Stimulated activated CD4-positive, alpha-beta T cell treated with anti-CD3 and anti-CD28 coated beads, Interleukin-2, amount 100 ng/mL, for 48 hours (primary cell): ENCODE measurements at regions not wholly inside any gene's neighbourhood (a gene's known extent, or its start where the extent isn't known, plus 50 kb on each side); places are given as distances from the start of the nearest gene placed in this dataset.

ENCODE experiments used
- DNase-seq, 2 donors: peaks; one replicate each; pipeline ENCODE4 v3.0.0-alpha.2; 2020

DNA sequence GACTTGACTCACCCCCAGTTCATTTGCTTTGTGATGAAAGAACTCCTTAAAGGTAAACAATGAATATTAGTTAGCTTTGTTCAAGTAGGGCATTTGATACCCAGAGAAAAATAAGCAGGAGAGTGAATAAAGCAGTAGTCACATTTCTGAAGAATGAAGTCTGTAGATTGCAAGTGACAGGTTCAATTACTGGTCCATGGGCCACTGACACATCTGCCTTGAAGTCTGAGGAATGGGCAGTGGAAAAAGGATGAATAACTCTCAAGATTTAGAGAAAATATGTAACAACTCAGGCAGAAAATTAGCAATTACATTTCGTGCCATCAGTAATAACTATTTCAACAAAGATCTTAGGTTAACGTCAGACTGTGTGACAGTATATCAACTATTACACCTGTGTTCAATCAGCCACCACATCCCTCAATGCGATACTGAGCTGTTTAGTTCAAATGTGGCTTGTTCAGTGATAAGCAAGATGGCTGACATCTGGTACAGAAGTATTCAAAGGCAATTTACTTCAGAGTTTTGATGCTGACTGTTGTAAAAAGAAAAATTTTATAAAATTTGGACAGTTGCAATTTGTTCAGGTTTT, 1890.7 kb upstream of the NUDT12 start:
- no peak for DNase-seq

DNA sequence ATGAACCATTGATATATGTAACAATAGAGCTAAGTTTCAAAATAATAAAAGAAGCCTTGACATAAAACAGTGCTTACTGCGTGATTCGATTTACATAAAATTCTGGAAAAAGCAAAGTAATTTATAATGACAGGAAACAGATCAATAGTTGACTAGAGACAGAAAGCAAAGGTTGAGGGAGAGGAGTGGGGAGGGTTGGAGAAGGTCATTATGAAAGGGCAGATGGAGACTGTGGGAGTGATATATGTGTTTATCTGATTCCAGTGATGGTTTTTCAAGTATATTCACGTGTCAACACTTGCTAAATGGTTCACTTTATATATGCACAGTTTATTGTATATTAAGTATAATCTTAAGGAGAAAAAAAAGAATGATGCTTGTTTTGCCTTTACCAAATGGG, 1885.7 kb upstream of the NUDT12 start:
- DNase-seq = no peak

DNA sequence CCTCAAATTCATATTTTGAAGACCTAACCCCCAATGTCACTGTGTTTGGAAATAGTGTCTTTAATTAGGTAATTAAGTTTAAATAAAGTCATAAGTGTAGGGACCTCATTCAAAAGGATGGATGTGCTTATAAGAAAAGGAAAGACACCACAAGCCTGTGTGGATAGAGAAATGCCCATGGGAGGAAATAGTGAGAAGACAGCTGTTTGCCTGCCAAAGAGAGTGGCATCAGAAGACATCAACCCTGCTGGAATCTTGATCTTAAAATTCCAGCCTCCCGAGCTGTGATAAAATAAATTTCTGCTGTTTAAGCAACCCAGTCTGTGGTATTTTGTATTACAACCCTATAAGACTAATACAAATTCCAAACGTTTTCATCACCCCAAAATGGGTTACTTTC, 1867.9 kb upstream of the NUDT12 start:
- no peak for DNase-seq

DNA sequence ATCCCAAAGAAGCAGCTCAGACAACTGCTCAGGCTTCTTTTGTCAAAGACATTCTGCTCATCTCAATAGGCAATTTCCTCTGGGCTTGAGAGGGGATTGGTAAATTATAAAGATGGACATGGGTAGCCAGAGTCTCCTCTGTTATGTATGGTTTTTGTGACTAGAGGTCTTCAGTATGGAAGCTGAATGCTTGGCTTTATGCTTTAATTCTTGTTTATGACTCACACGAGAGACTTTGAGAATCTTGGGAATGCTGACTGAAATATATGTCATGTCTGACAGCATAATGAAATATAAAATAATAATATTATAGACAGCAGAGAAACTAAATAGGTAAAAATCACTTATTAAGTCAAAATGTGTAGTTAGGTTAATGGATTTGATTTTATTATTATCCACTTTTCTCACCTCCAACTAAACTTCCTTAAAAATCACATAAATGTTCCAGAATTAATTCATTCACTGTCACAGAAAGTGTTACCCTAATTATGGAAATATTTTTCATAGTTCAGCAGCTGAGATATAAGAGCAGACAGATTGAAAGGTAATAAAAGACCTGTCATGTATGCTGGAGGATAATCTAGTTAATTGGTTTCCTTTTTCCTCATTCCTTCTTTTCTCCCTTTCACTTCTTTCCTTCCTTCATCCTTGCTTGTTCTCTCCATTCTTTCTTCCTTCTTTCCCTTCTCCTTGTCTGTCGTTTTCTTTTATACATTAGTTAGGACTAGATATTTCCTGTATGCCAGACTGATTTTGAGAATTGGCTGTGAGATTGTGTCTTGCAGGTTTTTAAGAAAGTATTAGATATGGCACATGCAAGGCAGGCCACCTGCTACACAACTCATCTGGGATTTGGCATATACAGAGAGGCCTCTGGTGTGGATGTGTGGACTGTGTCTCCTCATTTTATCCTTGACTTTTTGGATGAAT, 1866.1 kb upstream of the NUDT12 start:
- DNase-seq = no peak

DNA sequence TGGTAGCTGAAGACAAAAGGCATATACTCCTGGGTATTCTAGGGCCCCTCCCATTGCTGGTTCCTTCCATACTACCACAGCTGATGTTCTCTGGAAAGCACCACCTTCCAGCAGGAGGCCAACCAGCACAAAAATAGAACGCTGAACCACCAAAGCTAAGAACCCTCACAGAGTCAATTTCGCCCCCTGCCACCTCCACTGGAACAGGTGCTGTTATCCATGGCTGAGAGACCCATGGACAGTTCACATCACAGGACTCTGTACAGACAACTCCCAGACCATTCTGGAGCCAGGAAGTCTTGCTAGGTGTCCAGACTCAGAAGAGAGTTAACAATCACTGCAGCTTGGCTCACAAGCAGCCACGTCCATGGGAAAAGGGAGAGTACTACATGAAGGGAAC, 1851.5 kb upstream of the NUDT12 start:
- no peak for DNase-seq

DNA sequence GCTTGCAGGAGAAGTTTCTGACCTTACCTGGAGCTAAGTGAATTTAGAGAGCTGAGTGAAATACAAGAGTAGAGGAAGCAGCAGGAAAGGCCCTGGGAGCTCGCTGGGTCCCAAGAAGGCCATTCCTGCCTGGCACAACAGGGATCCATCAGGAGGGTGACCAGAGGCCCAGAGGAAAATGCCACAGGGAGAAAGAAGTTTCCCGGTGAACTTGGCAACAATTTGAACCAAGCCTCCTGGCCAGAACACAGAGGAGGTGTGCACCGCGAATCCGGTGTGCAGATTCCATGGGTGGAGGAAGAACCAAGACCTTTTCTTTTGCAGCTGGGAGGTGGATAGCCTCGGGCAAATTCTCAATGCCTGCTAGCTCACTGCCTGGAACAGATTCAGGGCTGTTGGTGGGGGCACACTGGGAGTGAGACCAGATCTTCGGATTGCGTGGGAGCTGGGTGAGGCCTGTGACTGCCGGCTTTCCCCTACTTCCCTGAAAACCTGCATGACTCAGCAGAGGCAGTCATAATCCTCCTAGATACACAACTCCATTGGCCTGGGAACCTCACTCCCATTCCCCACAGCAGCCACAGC, 1850.9 kb upstream of the NUDT12 start:
- no peak for DNase-seq

DNA sequence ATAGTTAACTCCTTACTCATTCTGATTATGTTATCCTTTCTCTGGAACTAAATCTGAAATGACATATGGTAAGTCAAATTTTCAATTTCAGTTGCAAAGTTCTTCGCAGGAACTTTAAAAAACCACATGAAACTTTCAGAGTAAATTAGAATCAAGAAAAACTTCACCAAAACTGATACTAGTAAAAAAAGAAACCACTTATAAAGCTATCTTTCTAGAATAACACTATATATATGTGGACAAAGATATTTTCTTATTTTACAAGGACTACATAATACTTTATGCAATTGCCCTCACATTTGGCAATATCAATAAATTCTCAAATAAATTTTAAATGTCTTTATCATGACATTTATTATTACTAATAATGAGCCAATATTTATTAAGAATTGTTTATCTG, 1847.1 kb upstream of the NUDT12 start:
- DNase-seq = no peak

DNA sequence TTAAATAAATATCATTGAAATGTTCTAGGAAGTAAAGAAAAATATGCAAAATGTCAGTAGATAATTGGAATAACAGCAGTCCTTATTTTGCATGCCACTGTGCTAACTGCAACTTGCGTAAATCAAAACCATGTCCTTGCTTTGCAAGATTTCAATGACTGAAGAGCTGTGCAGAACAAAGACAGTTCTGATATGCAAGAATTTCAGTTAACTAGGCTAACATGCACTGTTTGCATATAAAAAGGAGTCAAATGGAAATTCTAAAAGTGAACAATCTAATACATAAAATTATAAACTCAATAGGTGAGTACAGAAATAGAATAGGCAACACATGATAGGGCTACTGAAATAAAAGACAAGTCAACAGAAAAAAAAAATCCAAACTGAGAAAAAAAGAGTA, 1844.6 kb upstream of the NUDT12 start:
- no peak for DNase-seq

DNA sequence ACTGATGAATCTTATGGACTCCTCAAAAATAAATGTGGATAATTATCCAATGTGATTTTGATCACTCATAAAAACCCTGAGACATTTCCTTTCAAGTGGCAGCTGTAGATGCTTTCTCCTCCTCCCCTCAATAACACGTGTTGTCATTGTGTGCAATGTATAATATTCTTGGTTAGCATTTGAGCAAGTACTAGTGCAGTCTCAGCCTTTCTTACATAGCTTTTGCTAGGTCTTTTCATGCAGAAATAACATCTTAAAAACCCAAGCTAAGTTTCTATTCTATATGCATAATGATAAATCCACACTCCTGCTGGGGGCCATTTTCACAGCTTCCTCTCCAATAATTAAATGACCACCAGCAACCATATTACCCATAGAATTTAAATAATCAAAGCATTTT, 1835.2 kb upstream of the NUDT12 start:
- no peak for DNase-seq

DNA sequence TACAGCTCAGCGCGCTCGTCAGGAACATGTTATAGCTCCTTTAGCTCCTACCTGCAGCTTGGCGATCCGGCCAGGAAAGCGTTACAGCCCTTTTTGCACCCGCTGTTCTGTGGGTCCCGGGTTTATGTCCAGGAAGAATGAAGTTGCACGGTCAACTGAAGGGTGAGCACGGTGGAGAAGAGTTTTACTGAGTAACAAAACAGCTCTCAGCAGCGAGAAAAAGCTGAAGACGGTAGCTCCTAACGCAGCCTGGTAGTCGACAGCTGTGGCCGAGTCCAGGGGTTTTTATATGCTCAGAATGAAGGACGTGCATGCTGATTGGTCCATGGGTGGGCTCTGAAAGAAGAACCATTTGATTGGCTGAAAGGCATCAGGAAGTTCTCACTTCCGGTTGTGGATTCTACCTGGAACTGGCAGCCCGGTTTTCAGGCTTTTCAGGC, 1830.1 kb upstream of the NUDT12 start:
- DNase-seq = no peak

DNA sequence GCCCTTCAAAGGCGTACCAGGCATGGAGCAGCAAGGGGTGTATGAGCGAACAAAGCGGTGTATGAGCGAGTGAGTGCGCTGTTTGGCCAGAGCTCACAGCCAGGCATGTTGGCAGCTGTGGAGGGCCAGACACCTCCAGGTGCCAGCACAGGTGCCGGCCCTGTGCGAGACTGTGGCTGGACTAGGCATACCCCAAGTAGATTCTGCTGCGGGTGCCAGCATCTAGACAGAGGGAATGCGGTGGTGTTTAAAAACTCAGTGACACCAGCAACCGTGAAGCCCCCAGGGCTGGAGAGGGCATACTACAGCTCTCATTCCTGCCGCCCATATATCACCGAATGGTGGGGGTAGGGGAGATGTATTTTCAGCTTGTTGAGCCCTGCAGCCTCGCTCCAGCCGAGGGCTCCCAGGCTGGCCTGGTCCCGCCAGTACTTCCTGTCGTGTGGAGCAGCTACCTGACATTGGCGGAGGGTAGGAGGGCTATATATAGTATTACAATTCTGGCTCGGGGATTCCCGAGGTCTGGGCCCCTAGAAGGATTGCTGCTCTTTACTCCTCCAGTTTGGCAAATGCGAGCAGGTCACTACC, 1829.6 kb upstream of the NUDT12 start:
- DNase-seq = no peak

DNA sequence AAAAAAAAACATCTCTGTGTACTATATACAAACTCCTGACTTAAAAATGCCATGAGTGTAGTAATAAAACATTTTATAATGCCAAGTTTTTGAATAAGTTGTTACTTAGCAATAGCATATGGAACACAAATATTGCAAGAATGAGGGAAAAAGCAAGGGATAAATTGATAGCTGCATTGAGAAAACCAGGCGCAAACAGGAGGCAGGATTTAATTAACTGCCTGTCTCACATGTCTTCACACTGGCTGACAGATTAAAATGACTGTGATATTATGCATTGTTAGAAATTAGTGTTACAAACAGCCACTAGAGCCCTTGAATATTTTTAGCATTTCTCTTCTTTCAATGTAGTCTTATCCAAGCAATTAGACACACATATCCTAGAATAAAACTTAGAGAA, 1817.5 kb upstream of the NUDT12 start:
- DNase-seq = no peak

DNA sequence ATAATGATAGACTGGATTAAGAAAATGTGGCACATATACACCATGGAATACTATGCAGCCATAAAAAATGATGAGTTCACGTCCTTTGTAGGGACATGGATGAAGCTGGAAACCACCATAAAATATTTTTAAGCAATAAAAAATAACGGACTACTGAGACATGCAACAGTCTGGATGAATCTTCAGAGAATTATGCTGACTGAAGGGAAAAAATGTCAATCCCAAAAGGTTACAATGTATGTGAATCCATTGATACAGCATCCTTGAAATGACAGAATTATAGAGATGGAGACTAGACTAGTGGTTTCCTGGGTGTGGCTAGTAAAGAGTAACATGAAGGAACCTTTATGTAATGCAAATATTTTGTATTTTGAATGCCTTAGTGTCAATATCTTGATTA, 1808.6 kb upstream of the NUDT12 start:
- DNase-seq = no peak

DNA sequence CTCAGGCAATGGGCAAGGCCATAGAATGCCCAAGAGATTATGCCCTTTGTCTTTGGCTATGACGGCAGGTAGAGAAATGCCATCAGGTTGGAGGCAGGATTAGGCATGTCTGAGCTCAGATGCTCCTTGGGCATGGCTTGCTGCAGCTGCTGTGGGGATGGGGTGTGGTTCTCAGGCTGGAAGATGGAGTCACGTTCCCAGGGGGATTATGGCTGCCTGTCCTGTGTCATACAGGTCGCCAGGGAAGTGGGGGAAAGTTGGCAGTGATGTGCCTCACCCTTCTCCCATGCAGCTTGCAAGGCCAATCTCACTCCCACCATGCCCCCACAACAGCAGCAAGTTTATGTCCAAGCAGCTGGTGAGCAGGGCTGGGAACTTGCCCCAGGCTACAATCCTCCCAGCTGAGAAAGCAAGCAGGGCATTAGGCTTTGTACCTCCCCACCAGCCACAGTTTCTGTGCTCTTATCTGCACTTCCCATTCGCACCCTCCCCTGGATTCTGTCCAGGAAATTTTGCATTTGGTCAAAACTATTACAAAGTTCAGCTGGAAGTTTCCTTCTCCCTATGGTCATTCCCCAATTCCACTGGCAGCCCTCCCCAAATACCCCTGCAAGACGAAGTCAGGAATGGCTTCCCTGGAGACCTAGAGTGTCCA, 1788.0 kb upstream of the NUDT12 start:
- no peak for DNase-seq

DNA sequence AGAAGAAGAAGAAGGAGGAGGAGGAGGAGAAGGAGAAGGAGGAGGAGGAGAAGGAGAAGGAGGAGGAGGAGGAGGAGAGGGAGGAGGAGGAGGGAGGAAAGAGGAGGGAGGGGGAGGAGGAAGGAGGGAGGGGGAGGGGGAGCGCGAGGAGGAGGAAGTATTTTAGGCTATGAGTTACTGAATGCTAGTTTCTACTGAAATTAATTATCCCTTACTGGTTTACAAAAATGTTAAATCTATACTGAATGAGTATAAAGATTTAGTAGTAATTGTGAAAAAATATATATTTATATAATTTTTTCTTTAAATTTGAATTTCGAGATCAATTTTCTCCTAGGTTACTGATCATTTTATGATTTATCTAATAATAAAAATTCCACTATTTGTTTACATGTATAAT, 1769.0 kb upstream of the NUDT12 start:
- DNase-seq = no peak

DNA sequence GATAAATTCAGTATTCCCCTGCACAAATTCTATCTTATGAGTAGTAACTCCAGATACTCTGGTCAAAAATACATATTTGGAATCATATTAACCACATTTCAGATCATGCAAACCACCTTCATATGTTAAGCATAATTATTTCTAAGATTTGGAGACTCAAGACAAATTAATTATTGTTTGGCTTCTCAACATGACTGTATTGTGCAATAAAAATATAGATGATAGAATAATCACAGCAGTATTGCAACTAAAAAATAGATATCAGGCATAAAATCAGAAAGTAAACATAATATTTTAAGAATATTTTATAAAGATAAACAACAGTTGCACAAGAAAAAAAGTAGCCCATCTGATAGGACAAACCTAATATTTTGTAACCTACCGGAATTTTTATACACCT, 1767.6 kb upstream of the NUDT12 start:
- no peak for DNase-seq

DNA sequence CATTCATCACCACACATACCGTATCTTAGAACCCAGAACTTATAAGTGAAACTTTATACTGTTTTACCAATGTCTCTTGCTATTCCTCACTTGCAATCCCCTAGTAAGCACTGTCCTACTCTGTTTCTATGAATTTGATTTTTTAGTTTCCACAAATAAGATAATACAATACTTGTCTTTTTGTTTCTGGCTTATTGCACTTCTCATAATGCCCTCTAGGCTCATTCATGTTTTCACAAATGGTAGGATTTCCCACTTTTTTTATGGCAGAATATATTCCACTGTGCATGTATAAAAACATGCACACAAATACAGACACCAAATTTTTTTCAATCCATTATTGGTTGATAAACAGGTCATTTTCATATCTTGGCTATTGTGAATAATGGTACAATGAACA, 1742.3 kb upstream of the NUDT12 start:
- no peak for DNase-seq

DNA sequence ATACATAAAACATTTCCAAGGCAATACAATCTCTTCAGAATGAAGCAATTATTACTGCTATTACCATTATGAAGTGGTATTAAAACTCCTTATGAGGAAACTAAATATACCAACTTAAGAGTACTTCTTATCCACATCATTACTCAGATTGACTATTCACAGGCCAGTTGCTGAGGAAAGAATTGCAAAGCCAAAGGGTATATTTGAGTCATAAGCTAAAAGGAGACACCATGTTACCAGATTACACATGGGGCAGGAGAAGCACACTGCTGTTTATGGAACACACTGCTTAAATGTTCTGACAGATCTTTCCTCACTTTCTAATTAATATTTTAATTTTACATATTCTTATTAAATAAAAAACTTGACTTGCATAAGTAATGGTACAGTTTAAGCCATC, 1726.4 kb upstream of the NUDT12 start:
- no peak for DNase-seq

DNA sequence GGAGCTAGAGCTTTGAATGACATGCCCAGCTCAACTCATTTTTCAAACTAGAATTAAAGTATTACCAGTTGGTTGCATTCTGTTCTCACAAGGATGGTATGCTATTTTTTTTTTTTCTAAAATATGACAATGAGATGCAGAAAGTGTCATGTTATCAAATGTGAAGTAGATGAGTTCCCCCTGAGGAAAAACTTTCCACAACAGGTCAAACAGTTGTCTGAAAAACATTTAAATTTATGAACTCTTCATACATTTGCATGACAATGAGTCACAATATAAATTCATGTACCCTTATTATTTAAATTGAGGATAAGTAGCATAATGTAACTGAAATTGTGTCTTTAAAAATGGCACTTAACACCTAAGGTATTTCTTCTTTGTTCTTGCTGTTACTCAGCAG, 1720.5 kb upstream of the NUDT12 start:
- no peak for DNase-seq

DNA sequence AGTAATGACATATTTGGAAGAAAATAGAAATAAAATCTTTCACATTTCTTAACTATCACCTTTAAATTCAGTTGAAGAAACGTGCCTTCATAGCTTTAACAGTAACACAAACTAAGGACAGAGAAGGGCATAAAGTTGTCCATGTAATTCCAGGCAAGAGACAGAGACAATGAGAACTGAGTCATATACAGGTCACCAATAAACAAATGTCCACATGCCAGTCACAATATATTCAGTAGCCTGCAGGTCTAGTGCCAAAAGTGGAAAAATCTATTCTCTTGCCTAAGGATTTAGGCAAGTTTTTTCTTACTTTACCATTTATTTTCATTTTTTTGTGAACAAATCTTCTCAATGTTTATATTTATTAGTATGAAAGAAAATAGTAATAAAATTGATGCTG, 1711.5 kb upstream of the NUDT12 start:
- DNase-seq = no peak

DNA sequence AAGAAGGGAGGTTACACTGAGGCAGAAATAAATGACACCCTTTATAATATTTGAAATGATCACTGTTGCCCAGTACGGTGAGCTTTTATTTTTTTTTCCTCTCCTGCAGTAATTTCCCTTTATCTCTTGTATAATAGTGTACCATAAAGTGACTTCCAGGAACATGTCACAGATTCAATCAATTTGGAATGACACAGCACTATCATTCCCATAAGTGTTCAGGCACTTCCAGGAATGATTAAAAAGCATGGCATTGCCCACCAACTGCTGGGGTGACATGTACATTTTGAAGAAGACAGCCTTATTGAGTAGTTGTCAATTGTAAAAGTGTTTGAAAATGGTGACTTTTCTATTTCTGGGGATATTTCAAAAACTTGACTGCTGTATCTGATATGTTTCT, 1700.9 kb upstream of the NUDT12 start:
- no peak for DNase-seq

DNA sequence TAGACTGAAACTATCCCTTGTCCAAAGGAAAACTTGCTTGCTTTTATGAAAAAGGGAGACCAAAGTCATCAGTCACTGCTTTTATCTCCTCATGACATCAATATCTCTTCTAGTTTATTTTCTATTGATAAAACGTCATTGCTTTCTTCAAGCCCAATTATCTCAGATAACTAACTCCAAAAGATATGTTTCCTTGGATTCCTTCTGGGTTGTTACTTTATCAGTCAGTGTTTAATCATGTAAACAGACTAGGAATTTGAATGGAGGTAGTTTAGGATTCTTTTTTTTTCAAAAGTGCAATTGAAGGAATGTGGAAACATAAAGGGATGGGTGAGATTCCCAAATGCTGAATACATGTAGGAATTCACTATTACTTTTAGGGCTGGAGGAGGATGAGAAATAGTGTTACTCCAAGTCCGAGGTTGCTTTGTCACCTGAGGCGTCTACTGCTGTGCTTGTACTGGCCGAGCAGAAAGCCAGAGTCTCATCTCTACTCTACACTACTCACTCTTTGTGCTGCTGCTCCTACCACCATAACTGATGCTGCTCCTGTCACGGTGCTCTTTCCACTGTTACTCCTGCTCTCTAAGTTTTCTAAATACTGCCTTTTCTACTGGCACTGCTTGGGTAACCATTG, 1697.1 kb upstream of the NUDT12 start:
- no peak for DNase-seq

DNA sequence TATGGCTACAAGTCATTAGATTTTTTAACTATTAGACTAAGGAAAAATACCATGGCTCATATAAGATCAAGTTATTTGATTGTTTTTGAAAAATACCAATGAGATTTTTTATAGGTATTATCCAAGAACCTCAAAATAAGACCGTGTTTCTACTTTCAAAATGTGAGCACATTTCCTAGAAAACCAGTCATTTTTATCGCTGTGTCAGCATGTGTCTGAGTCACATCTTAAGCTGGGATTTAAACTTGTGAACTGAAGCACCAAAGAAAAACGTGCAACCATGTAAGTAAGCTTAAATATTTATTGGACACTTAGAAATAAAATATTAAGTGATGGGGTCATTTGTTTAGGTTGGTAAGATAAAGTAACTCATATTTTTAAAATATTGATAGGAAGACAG, 1676.0 kb upstream of the NUDT12 start:
- no peak for DNase-seq
